Thymus (tissue), 11 donors: ENCODE measurements at regions not wholly inside any gene's neighbourhood (a gene's known extent, or its start where the extent isn't known, plus 50 kb on each side); places are given as distances from the start of the nearest gene placed in this dataset.

ENCODE experiments used
- DNase-seq, 9 donors: peaks; one replicate each; pipeline ENCODE4 v3.0.0-alpha.2; 2013; ENCODE audit warnings: low spot score in 9 of 9, low read depth in 6 of 9, missing footprints in 1 of 9
- H3K27ac ChIP-seq, 2 donors: one replicate each; pipeline ENCODE4 v1.5.1; 2013; ENCODE audit warnings: control low read depth in 1 of 2, low read depth in 1 of 2, low read length in 1 of 2, mild to moderate bottlenecking in 1 of 2, moderate library complexity in 1 of 2
- H3K27me3 ChIP-seq, 2 donors: one replicate each; pipeline ENCODE4 v1.5.1; 2013; ENCODE audit warnings: low read length in 1 of 2; ENCODE audit not compliant: control insufficient read depth in 2 of 2, insufficient read depth in 1 of 2
- H3K36me3 ChIP-seq, 2 donors: one replicate each; pipeline ENCODE4 v1.5.1; 2013; ENCODE audit warnings: low read length in 1 of 2, mild to moderate bottlenecking in 1 of 2, moderate library complexity in 1 of 2; ENCODE audit not compliant: control insufficient read depth in 2 of 2, insufficient read depth in 2 of 2
- H3K4me1 ChIP-seq, 2 donors: one replicate each; pipeline ENCODE4 v1.5.1; 2013; ENCODE audit warnings: low read length in 2 of 2; ENCODE audit not compliant: control insufficient read depth in 2 of 2, insufficient read depth in 2 of 2
- H3K4me3 ChIP-seq, 2 donors: one replicate each; pipeline ENCODE4 v1.5.1; 2013; ENCODE audit warnings: low read length in 2 of 2, control low read depth in 1 of 2, mild to moderate bottlenecking in 1 of 2
- H3K9me3 ChIP-seq, 2 donors: one replicate each; pipeline ENCODE4 v1.5.1; 2013; ENCODE audit warnings: low read length in 1 of 2, mild to moderate bottlenecking in 1 of 2; ENCODE audit not compliant: control insufficient read depth in 2 of 2, insufficient read depth in 1 of 2
- WGBS: extraction: QIAGEN DNeasy Blood & Tissue Kit; methylation state at CpG from one replicate; pipeline ENCODE4 v1.1.7; 2013; 5-methylcytosine and 5-hydroxymethylcytosine counted together
- donor health status: healthy.

DNA sequence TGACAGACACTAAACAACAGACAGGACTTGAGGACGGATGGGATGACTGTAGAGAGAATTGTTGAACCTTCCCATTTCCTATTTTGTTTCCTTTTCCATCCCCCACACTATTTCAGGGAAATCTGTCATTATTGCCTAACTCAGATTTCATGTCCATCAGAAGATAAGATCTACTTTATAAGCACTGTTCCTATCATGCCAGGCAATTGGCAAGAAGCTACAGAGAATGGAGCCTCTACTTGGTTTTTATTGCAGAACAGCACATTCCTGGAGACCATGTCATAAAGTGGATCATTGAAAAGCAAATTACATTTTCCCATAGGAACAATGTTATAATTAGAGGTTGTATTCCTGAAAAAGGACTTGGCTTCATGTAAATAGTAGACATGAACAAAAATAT is 173.7 kb upstream of the KIF2A start:
- DNase-seq, result no peak
- Histone ChIP-seq H3K4me3 (no peak overlapping the region), H3K27ac (no peak overlapping the region), H3K27me3 (no peaks in the 10 kb centered on the region), H3K36me3 (no peaks in the 10 kb centered on the region), H3K9me3 (no peaks in the 10 kb centered on the region), H3K4me1 (no peaks in the 10 kb centered on the region)
- 87% methylated on average over 1 of the region's 1 CpG for WGBS

- Histone ChIP-seq H3K9me3 (no peaks in the 10 kb centered on the region), H3K27ac (no peak overlapping the region), H3K4me1 (no peaks in the 10 kb centered on the region), H3K4me3 (no peak overlapping the region), H3K36me3 (no peaks in the 10 kb centered on the region), H3K27me3 (peaks cover 0 to under 1% of the 10 kb centered on the region in 2 donors)
- DNase-seq, result no peak
- WGBS, result 97% methylated on average over 1 of the region's 1 CpG
Observed at GRCh38 chr5:62133426-62133825, 172.6 kb upstream of the KIF2A start.

DNA sequence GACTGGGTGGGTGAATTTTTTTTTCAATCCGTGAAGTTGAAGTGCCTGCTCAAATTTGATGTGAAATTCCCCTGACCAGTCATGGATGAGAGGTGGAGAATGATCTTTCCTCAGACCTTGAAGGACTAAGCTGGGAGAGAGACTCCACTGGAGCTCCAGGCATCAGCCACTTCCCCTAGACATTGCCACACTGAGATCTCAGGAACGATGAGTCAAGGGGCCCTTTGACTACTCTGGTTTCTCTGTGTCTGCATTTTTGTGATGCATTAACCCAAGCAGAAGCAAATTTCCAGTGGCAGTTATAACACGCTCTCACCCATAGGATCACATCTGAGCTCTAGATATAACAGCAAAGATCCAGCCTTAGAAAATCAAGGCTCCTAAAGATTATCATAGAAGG is 171.2 kb upstream of the KIF2A start:
- H3K36me3 ChIP-seq, result no peaks in the 10 kb centered on the region
- H3K4me1 ChIP-seq, result no peaks in the 10 kb centered on the region
- 91% methylated on average over 3 of the region's 3 CpGs for WGBS
- no peak overlapping the region for H3K27ac ChIP-seq
- no peaks in the 10 kb centered on the region for H3K9me3 ChIP-seq
- H3K4me3 ChIP-seq, result no peak overlapping the region
- peaks cover 0 to 2% of the 10 kb centered on the region in 2 donors for H3K27me3 ChIP-seq
- DNase-seq, result no peak

GRCh38 chr5:62137628-62138027 is 168.4 kb upstream of the KIF2A start:
- DNase-seq, result no peak

DNA sequence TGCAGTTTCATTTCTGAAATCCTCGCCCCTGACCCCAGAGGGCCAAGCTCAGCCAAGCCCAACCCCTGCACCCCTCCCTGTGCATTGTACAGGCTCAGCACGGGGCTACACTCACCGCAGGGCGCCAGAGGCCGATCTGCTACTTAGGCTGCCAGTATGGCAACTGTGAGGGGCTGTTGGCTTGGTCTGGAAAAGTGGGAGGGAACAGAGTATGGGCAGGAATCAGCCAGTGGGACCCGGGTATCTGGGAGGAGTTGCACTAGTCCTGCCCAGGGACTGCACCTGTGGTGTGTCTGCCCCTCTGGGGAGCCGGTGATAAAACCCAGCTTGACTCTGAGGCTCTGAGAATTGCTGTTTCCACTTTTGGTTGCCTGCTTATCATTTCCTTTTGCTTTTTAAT is 167.4 kb upstream of the KIF2A start:
- no peak overlapping the region for H3K4me3 ChIP-seq
- DNase-seq, result no peak
- no peaks in the 10 kb centered on the region for H3K4me1 ChIP-seq
- H3K27me3 ChIP-seq, result peaks cover 0 to 2% of the 10 kb centered on the region in 2 donors
- no peaks in the 10 kb centered on the region for H3K36me3 ChIP-seq
- H3K9me3 ChIP-seq, result no peaks in the 10 kb centered on the region
- H3K27ac ChIP-seq, result no peak overlapping the region
- WGBS, result 83% methylated on average over 7 of the region's 7 CpGs

More at GRCh38 chr5:62137628-62138027, 168.4 kb upstream of the KIF2A start:
- Histone ChIP-seq H3K4me1 (no peaks in the 10 kb centered on the region), H3K27ac (no peak overlapping the region), H3K36me3 (no peaks in the 10 kb centered on the region), H3K9me3 (no peaks in the 10 kb centered on the region), H3K27me3 (peaks cover 0 to 2% of the 10 kb centered on the region in 2 donors), H3K4me3 (no peak overlapping the region)
- WGBS, result 95% methylated on average over 2 of the region's 2 CpGs

DNA sequence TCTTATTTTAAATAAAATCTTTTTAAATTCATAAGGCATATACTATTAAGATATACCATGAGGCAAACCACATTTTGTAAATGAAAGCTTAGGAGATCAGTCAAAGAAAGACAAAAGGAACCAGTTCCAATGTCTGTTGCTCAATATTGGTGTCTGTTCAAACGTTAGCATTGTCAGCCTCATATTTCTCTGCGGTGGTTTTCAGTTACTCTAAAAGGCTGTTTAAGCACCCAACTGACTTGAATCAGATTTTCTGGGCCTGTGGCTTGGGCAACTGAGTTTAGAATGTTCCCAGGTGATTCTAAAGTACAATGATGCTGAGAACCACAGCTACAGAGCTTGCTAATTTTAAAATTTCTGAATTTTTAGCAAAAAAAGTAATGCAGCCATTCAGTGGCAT is 166.3 kb upstream of the KIF2A start:
- 82% methylated on average over 2 of the region's 2 CpGs for WGBS
- no peaks in the 10 kb centered on the region for H3K4me1 ChIP-seq
- no peaks in the 10 kb centered on the region for H3K36me3 ChIP-seq
- no peaks in the 10 kb centered on the region for H3K9me3 ChIP-seq
- DNase-seq, result no peak
- no peak overlapping the region for H3K4me3 ChIP-seq
- no peak overlapping the region for H3K27ac ChIP-seq
- H3K27me3 ChIP-seq, result peaks cover 0 to 4% of the 10 kb centered on the region in 2 donors

DNA sequence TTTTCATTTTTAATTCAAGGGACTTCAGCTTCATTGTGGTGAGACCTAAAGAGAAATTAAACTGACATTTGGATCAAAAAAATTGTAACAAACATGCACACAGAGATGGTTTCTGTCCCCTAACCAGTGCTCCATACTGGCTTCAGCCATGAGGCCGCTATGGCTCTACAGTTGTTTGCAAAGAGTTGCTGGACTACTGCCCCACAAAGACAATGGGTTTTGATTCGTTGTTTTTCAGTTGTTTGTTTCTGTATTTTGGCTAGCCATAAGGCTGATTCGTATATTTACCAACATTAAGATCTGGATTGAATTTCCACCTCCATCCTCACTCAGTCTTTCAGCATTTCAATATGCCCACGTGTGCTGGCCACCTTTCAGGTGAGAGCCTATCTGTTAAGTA is 163.7 kb upstream of the KIF2A start:
- Histone ChIP-seq H3K9me3 (no peaks in the 10 kb centered on the region), H3K27ac (no peak overlapping the region), H3K36me3 (no peaks in the 10 kb centered on the region), H3K27me3 (peaks cover 0 to 4% of the 10 kb centered on the region in 2 donors), H3K4me1 (no peaks in the 10 kb centered on the region), H3K4me3 (no peak overlapping the region)
- 94% methylated on average over 4 of the region's 4 CpGs for WGBS
- DNase-seq, result no peak

DNA sequence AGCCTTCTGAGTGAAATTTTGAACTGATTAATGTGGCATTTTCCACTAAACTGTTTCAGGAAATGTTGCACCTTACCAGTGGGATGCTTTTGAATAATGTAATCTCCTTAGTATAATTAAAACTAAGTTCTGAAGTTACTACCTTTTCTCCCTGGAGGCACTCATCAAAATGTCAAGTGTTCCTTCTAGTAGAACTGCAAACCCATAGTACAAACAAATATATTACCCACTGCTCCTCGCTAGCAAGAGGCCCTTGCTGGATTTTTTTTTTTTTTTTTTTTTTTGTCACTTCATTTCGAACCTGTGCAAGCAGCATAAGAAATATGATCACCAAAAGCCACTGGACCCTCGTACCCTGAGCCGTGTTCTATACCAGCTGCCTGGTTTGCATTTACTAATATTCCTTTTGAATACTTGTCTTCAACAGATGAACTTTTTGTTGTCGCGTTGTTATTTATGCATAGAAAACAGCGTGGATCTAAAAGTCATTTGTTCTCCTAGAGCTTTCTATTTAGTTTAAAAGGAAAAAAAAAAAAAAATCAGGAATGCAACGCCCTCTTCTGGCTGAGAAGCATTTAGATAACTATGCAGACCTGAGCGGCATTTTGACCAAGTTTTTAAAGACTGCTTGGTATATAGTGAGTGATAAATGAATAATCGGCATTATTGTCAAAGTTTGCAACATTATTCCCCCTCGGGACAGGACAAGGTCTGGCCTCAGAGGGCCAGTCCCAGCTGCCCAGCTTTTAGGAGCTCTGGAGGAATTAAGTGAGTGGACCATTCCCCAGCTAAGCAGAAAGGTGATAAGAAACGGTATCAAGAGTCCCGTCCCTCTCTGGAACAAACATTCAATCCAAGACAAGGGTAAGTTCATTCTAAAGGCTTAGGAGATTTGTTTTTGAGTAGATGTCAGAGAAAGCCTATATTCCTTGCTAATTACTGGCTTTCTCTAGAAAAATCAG is 162.5 kb upstream of the KIF2A start:
- peak in 5 of 9 donors; percentile 6 to 47 (median 15) for DNase-seq
- no peaks in the 10 kb centered on the region for H3K4me1 ChIP-seq
- no peaks in the 10 kb centered on the region for H3K36me3 ChIP-seq
- no peak overlapping the region for H3K27ac ChIP-seq
- H3K9me3 ChIP-seq, result no peaks in the 10 kb centered on the region
- 38% methylated on average over 13 of the region's 13 CpGs for WGBS
- peaks cover 0 to 3% of the 10 kb centered on the region in 2 donors for H3K27me3 ChIP-seq
- H3K4me3 ChIP-seq, result no peak overlapping the region

DNA sequence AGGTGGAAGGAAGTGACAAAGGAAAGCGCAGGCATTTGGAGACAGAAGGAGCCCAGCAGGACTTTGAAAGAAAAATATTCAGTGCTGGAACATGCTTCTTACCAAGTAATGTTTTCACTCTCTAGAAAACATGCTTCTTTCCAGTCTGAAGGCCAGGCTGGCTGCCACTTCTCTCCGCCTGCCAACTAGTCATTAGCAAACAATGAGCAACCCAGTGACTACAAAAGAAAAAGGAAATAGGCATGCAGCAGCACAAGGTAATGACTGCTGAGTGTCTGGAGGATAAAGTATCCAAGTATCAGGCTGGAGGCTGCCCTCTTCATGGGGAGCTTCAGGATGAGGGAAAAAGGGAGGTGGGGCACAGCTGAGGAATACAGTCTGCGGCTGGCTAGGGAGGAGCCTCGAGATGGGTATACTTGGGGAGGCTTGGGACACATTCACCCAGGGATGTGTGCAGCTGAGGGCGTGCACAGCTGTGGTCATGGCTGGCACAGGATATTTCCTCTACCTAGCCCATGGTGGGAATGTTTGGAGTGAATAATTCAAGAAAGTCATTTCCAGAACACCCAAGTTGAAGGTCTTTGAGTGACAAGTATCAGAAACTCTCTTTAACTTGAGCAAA is 161.5 kb upstream of the KIF2A start:
- Histone ChIP-seq H3K36me3 (no peaks in the 10 kb centered on the region), H3K27me3 (peaks cover 0 to 2% of the 10 kb centered on the region in 2 donors), H3K4me1 (no peaks in the 10 kb centered on the region), H3K4me3 (no peak overlapping the region), H3K27ac (no peak overlapping the region), H3K9me3 (no peaks in the 10 kb centered on the region)
- 87% methylated on average over 5 of the region's 5 CpGs for WGBS
- no peak for DNase-seq
